ENCODE measurements at regions not wholly inside any gene's neighbourhood (a gene's known extent, or its start where the extent isn't known, plus 50 kb on each side); places are given as distances from the start of the nearest gene placed in this dataset.

- peaks cover 9% of the 10 kb centered on the region for H3K27me3 ChIP-seq (ENCODE audit: control insufficient read depth, insufficient read depth, low read length)
- DNase-seq (ENCODE audit: low read depth, low spot score) = no peak
- H3K4me3 ChIP-seq (ENCODE audit: low read depth, low read length) = no peak overlapping the region
- no peaks in the 10 kb centered on the region for H3K9me3 ChIP-seq (ENCODE audit: control insufficient read depth, insufficient read depth, low read length)
- H3K27ac ChIP-seq (ENCODE audit: low read depth, low read length) = no peak overlapping the region
- CTCF ChIA-PET = no interaction called here
- POLR2A ChIA-PET = no interaction called here
- TF ChIP-seq CTCF (IDR thresholded peaks at IDR 0.05; ENCODE audit: low read depth, low read length) = no peak
These were observed 269.3 kb downstream of the GLI2 start for GRCh38 chr2:121004950-121005349.

- TF ChIP-seq CTCF (IDR thresholded peaks at IDR 0.05; ENCODE audit: low read depth, low read length) = no peak
- peaks cover 9% of the 10 kb centered on the region for H3K27me3 ChIP-seq (ENCODE audit: control insufficient read depth, insufficient read depth, low read length)
- POLR2A ChIA-PET = no interaction called here
- H3K9me3 ChIP-seq (ENCODE audit: control insufficient read depth, insufficient read depth, low read length) = no peaks in the 10 kb centered on the region
- no peak for DNase-seq (ENCODE audit: low read depth, low spot score)
- no peak overlapping the region for H3K27ac ChIP-seq (ENCODE audit: low read depth, low read length)
- no peak overlapping the region for H3K4me3 ChIP-seq (ENCODE audit: low read depth, low read length)
- CTCF ChIA-PET = no interaction called here
These were observed 269.8 kb downstream of the GLI2 start for GRCh38 chr2:121005453-121005852.

GRCh38 chr2:121006743-121007489 is 271.2 kb downstream of the GLI2 start:
- Histone ChIP-seq H3K27ac (ENCODE audit: low read depth, low read length) (no peak overlapping the region), H3K9me3 (ENCODE audit: control insufficient read depth, insufficient read depth, low read length) (no peaks in the 10 kb centered on the region), H3K4me3 (ENCODE audit: low read depth, low read length) (no peak overlapping the region), H3K27me3 (ENCODE audit: control insufficient read depth, insufficient read depth, low read length) (peaks cover 9% of the 10 kb centered on the region)
- no peak for TF ChIP-seq CTCF (IDR thresholded peaks at IDR 0.05; ENCODE audit: low read depth, low read length)
- POLR2A ChIA-PET = no interaction called here
- no peak for DNase-seq (ENCODE audit: low read depth, low spot score)
- CTCF ChIA-PET = no interaction called here

GRCh38 chr2:121007490-121007853 is 271.8 kb downstream of the GLI2 start:
- H3K9me3 ChIP-seq (ENCODE audit: control insufficient read depth, insufficient read depth, low read length) = no peaks in the 10 kb centered on the region
- DNase-seq (ENCODE audit: low read depth, low spot score) = no peak

GRCh38 chr2:121008975-121009374 is 273.3 kb downstream of the GLI2 start:
- no peak overlapping the region for H3K27ac ChIP-seq (ENCODE audit: low read depth, low read length)
- DNase-seq (ENCODE audit: low read depth, low spot score) = no peak
- peak; percentile 29; the same call in 1 of the 2 replicates for TF ChIP-seq CTCF (IDR thresholded peaks at IDR 0.05; ENCODE audit: low read depth, low read length)
- ChIA-PET CTCF (no interaction called here), POLR2A (no interaction called here)
- H3K27me3 ChIP-seq (ENCODE audit: control insufficient read depth, insufficient read depth, low read length) = peaks cover 9% of the 10 kb centered on the region
- H3K9me3 ChIP-seq (ENCODE audit: control insufficient read depth, insufficient read depth, low read length) = no peaks in the 10 kb centered on the region
- H3K4me3 ChIP-seq (ENCODE audit: low read depth, low read length) = no peak overlapping the region

More at GRCh38 chr2:121007490-121007853, 271.8 kb downstream of the GLI2 start:
- Histone ChIP-seq H3K4me3 (ENCODE audit: low read depth, low read length) (no peak overlapping the region), H3K27ac (ENCODE audit: low read depth, low read length) (no peak overlapping the region), H3K27me3 (ENCODE audit: control insufficient read depth, insufficient read depth, low read length) (peaks cover 9% of the 10 kb centered on the region)
- CTCF ChIA-PET = no interaction called here
- POLR2A ChIA-PET = no interaction called here
- TF ChIP-seq CTCF (IDR thresholded peaks at IDR 0.05; ENCODE audit: low read depth, low read length) = no peak

Measured in AG04450 (cell line).